ENCODE measurements at regions not wholly inside any gene's neighbourhood (a gene's known extent, or its start where the extent isn't known, plus 50 kb on each side); places are given as distances from the start of the nearest gene placed in this dataset.

GRCh38 chr7:106781007-106781406 lies 84.1 kb upstream of the PIK3CG start:
- peaks cover 5% of the 10 kb centered on the region for H3K9me3 ChIP-seq (ENCODE audit: insufficient read depth, low read depth)
- peaks cover 9% of the 10 kb centered on the region; the same call in 1 of the 2 replicates for H3F3A ChIP-seq (ENCODE audit: insufficient read depth, low read depth)
- H4K20me1 ChIP-seq (ENCODE audit: insufficient read depth): no peaks in the 10 kb centered on the region
- H3K27ac ChIP-seq: no peak overlapping the region
- no peaks in the 10 kb centered on the region for H3K79me2 ChIP-seq (ENCODE audit: low read depth)
- no peaks in the 10 kb centered on the region for H3K9me2 ChIP-seq (ENCODE audit: insufficient read depth)
- no peaks in the 10 kb centered on the region for H3K27me3 ChIP-seq (ENCODE audit: insufficient read depth, low read depth)
- H3K4me3 ChIP-seq: no peak overlapping the region
- DNase-seq: no peak
- no peak for TF ChIP-seq CTCF (conservative IDR thresholded peaks at IDR 0.05)
- no peak for TF ChIP-seq EZH2 (IDR thresholded peaks at IDR 0.05; ENCODE audit: low read depth)
- BruUV-seq (replicated peaks): no TSS peak
- H2AFZ ChIP-seq: no peak overlapping the region
- no peak overlapping the region for H3K4me2 ChIP-seq
- H3K4me1 ChIP-seq (replicated peaks; ENCODE audit: insufficient read depth): peaks cover 23% of the 10 kb centered on the region
- ChIA-PET POLR2A (ENCODE audit: unreplicated experiment) (interaction anchor here (0.5 kb wide), 1 partner anchor 287 kb away, joined by 4 read pairs; no protein-coding TSS in a partner anchor), CTCF (no interaction called here)
- H3K36me3 ChIP-seq (ENCODE audit: low read depth): no peaks in the 10 kb centered on the region
- intact Hi-C loops (cut with micrococcal nuclease; ENCODE audit: unreplicated experiment): no loop called here

GRCh38 chr7:106781828-106782544 lies 83.1 kb upstream of the PIK3CG start:
- Histone ChIP-seq H3K27me3 (ENCODE audit: insufficient read depth, low read depth) (no peaks in the 10 kb centered on the region), H3K9me3 (ENCODE audit: insufficient read depth, low read depth) (no peaks in the 10 kb centered on the region; the same call in 1 of the 2 replicates), H3F3A (ENCODE audit: insufficient read depth, low read depth) (peaks cover 7% of the 10 kb centered on the region; the same call in 1 of the 2 replicates), H3K27ac (no peak overlapping the region), H3K4me2 (no peak overlapping the region), H2AFZ (no peak overlapping the region), H3K36me3 (ENCODE audit: low read depth) (no peaks in the 10 kb centered on the region), H3K79me2 (ENCODE audit: low read depth) (no peaks in the 10 kb centered on the region), H3K9me2 (ENCODE audit: insufficient read depth) (no peaks in the 10 kb centered on the region), H3K4me1 (replicated peaks; ENCODE audit: insufficient read depth) (peaks cover 16% of the 10 kb centered on the region), H4K20me1 (ENCODE audit: insufficient read depth) (no peaks in the 10 kb centered on the region), H3K4me3 (no peak overlapping the region)
- no TSS peak for BruUV-seq (replicated peaks)
- ChIA-PET POLR2A (ENCODE audit: unreplicated experiment) (interaction anchor here (0.7 kb wide), 1 partner anchor 39 kb away, joined by 6 read pairs; no protein-coding TSS in a partner anchor), CTCF (interaction anchor here (0.6 kb wide), 1 partner anchor 11 kb away, joined by 3 read pairs; no protein-coding TSS in a partner anchor)
- TF ChIP-seq EZH2 (IDR thresholded peaks at IDR 0.05; ENCODE audit: low read depth): no peak
- TF ChIP-seq CTCF (conservative IDR thresholded peaks at IDR 0.05): no peak
- intact Hi-C loops (cut with micrococcal nuclease; ENCODE audit: unreplicated experiment): no loop called here
- no peak for DNase-seq

GRCh38 chr7:106783286-106783685 lies 81.8 kb upstream of the PIK3CG start:
- POLR2A ChIA-PET (ENCODE audit: unreplicated experiment): interaction anchor here (1.2 kb wide), 1 partner anchor 606 kb away, joined by 4 read pairs; no protein-coding TSS in a partner anchor

More at GRCh38 chr7:106783286-106783685, 81.8 kb upstream of the PIK3CG start:
- H3K36me3 ChIP-seq (ENCODE audit: low read depth): no peaks in the 10 kb centered on the region
- no peak for DNase-seq
- H3K9me2 ChIP-seq (ENCODE audit: insufficient read depth): no peaks in the 10 kb centered on the region
- intact Hi-C loops (cut with micrococcal nuclease; ENCODE audit: unreplicated experiment): no loop called here
- H3K9me3 ChIP-seq (ENCODE audit: insufficient read depth, low read depth): no peaks in the 10 kb centered on the region; the same call in 1 of the 2 replicates
- no peaks in the 10 kb centered on the region for H4K20me1 ChIP-seq (ENCODE audit: insufficient read depth)
- H3K27ac ChIP-seq: no peak overlapping the region
- CTCF ChIA-PET: no interaction called here
- H3F3A ChIP-seq (ENCODE audit: insufficient read depth, low read depth): peaks cover 7% of the 10 kb centered on the region; the same call in 1 of the 2 replicates
- no peaks in the 10 kb centered on the region for H3K27me3 ChIP-seq (ENCODE audit: insufficient read depth, low read depth)
- no peak overlapping the region for H2AFZ ChIP-seq
- H3K4me2 ChIP-seq: no peak overlapping the region
- H3K4me3 ChIP-seq: no peak overlapping the region
- TF ChIP-seq EZH2 (IDR thresholded peaks at IDR 0.05; ENCODE audit: low read depth) (no peak), CTCF (conservative IDR thresholded peaks at IDR 0.05) (no peak)
- no TSS peak for BruUV-seq (replicated peaks)
- H3K4me1 ChIP-seq (replicated peaks; ENCODE audit: insufficient read depth): peaks cover 16% of the 10 kb centered on the region
- no peaks in the 10 kb centered on the region for H3K79me2 ChIP-seq (ENCODE audit: low read depth)
